ENCODE measurements at regions not wholly inside any gene's neighbourhood (a gene's known extent, or its start where the extent isn't known, plus 50 kb on each side); places are given as distances from the start of the nearest gene placed in this dataset.

GRCh38 chr12:86931714-86932113 lies 675.5 kb upstream of the MGAT4C start:
- TF ChIP-seq SP1 (IDR thresholded peaks at IDR 0.05) (no peak), TARDBP (IDR thresholded peaks at IDR 0.05) (no peak), BHLHE40 (IDR thresholded peaks at IDR 0.05; ENCODE audit: borderline replicate concordance) (no peak), FOXK2 (IDR thresholded peaks at IDR 0.05) (no peak), FOXM1 (IDR thresholded peaks at IDR 0.05; ENCODE audit: borderline replicate concordance) (no peak), SUZ12 (IDR thresholded peaks at IDR 0.05) (no peak), NFRKB (IDR thresholded peaks at IDR 0.05) (no peak), LEF1 (IDR thresholded peaks at IDR 0.05; ENCODE audit: borderline replicate concordance) (no peak), CTBP1 (IDR thresholded peaks at IDR 0.05; ENCODE audit: borderline replicate concordance) (no peak), FOXA1 (IDR thresholded peaks at IDR 0.05) (no peak), HDGF (IDR thresholded peaks at IDR 0.05; ENCODE audit: borderline replicate concordance) (no peak), PKNOX1 (IDR thresholded peaks at IDR 0.05) (no peak), ZNF384 (IDR thresholded peaks at IDR 0.05) (no peak)

Measured in HEK293T (cell line).